SK-N-SH (cell line): ENCODE measurements at regions not wholly inside any gene's neighbourhood (a gene's known extent, or its start where the extent isn't known, plus 50 kb on each side); places are given as distances from the start of the nearest gene placed in this dataset.

Source experiments
- CTCF ChIP-seq: fragments of 200-600 bp; sonication (generic); IDR thresholded peaks from 2 replicates; pipeline ENCODE4 v1.6.1; 2017; ENCODE audit warnings: antibody characterized with exemption, mild to moderate bottlenecking, moderate library complexity
- ELF1 ChIP-seq: IDR thresholded peaks from 2 replicates; pipeline ENCODE4 v1.4.0; 2012
- EZH2phosphoT487 ChIP-seq: fragments of 200-600 bp; sonication (generic); IDR thresholded peaks from 2 replicates; pipeline ENCODE4 v1.6.1; 2017; ENCODE audit warnings: low read depth, mixed run types, mild to moderate bottlenecking, antibody characterized with exemption, moderate library complexity, borderline replicate concordance
- FOXM1 ChIP-seq: IDR thresholded peaks from 2 replicates; pipeline ENCODE4 v1.4.0; 2012; ENCODE audit warnings: low read depth, mild to moderate bottlenecking
- GABPA ChIP-seq: IDR thresholded peaks from 2 replicates; pipeline ENCODE4 v1.4.0; 2012; ENCODE audit warnings: low read depth, mild to moderate bottlenecking
- GATA2 ChIP-seq: sonication (generic); formaldehyde crosslinking; IDR thresholded peaks from 2 replicates; pipeline ENCODE4 v1.5.0; 2020; ENCODE audit warnings: mild to moderate bottlenecking, missing genetic modification reagents
- MXI1 ChIP-seq: IDR thresholded peaks from 2 replicates; pipeline ENCODE4 v1.6.1; 2012; ENCODE audit warnings: mild to moderate bottlenecking, low read depth, low read length, improper control_type of control experiment
- POLR2AphosphoS5 ChIP-seq: IDR thresholded peaks from 2 replicates; pipeline ENCODE4 v1.6.1; 2012; ENCODE audit warnings: low read depth, low read length
- RAD21 ChIP-seq: IDR thresholded peaks from 2 replicates; pipeline ENCODE4 v1.6.1; 2012; ENCODE audit warnings: mild to moderate bottlenecking, low read length
- REST ChIP-seq: IDR thresholded peaks from 2 replicates; pipeline ENCODE4 v1.6.1; 2012; ENCODE audit warnings: mild to moderate bottlenecking, low read depth, low read length, moderate library complexity
- SIN3A ChIP-seq: IDR thresholded peaks from 2 replicates; pipeline ENCODE4 v1.6.1; 2012; ENCODE audit warnings: low read depth, mild to moderate bottlenecking, low read length, moderate library complexity, borderline replicate concordance
- TEAD4 ChIP-seq: IDR thresholded peaks from 2 replicates; pipeline ENCODE4 v1.4.0; 2012; ENCODE audit warnings: mild to moderate bottlenecking, borderline replicate concordance; ENCODE audit not compliant: insufficient read depth

DNA sequence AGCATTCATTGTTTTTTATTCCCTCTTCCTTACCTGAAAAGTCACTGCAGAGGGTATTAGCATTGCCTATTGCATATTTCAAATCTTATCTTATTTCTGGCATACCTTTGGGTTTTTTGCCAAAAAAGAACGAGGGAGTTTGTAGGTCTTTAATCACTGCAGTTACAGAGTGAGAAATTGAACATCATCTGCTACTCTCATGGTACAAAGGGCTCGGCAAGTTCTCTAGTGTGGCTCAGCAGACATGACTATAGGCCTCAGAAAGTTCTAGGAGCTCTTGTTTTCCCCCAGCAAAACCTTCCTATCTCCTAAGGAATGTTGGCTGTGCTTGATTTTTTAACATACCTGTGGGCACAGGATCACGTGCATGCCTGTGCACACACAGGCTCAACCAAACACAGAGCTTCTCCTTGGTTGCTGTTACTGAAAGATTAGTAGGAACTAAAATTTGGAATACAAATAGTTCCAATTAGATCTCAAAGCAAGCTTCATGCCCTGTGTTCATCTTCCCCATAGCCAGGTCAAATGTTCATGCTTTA lies 69.7 kb downstream of the CCDC185 start:
- no peak for TF ChIP-seq CTCF
- no peak for TF ChIP-seq POLR2AphosphoS5
- no peak for TF ChIP-seq RAD21
- TF ChIP-seq GABPA, result no peak
- TF ChIP-seq TEAD4, result no peak
- TF ChIP-seq FOXM1, result no peak
- no peak for TF ChIP-seq GATA2 (CRISPR knock-in tag)
- TF ChIP-seq MXI1, result no peak
- no peak for TF ChIP-seq SIN3A
- TF ChIP-seq EZH2phosphoT487, result no peak
- no peak for TF ChIP-seq REST
- no peak for TF ChIP-seq ELF1
